ENCODE measurements at regions not wholly inside any gene's neighbourhood (a gene's known extent, or its start where the extent isn't known, plus 50 kb on each side); places are given as distances from the start of the nearest gene placed in this dataset.

DNA sequence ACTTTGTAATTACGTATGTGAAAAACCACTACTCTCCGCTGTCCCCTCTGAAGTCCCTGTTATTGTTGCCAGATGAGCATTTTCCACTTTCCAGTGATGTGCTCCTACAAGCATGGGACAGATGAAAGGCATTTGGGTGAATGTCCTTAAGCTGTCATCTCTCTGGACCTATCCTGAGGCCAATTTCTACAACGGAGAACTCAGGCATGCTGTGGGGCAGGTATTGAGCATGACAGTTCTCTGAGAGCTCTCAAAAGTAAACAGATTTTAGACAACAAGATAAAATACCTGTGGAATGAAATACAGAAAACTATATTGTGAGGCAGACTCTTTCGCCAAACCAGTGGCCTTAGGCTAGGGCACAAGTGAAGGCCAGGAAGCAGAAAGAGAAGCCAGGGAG, 656.5 kb upstream of the NR2F2 start:
- Histone ChIP-seq H3K4me1 (ENCODE audit: insufficient read depth, low read length) (0 out of 2 replicates have a peak, but pooled peaks cover 4% of the 10 kb centered on the region), H3K27me3 (ENCODE audit: insufficient read depth, low read length, poor library complexity) (no peaks in the 10 kb centered on the region), H3K36me3 (ENCODE audit: insufficient read depth, low read length) (no peaks in the 10 kb centered on the region), H3K4me3 (ENCODE audit: low read depth in 1 of 2, low read length in 2 of 2) (no peak overlapping the region), H3K9ac (ENCODE audit: low read depth, low read length) (no peak overlapping the region), H4K20me1 (ENCODE audit: insufficient read depth, low read length) (no peaks in the 10 kb centered on the region), H2AFZ (ENCODE audit: low read depth, low read length) (no peak overlapping the region), H3K4me2 (ENCODE audit: insufficient read depth, low read length) (no peak overlapping the region), H3K27ac (ENCODE audit: low read length) (no peak overlapping the region), H3K9me3 (ENCODE audit: insufficient read depth, low read length, severe bottlenecking) (no peaks in the 10 kb centered on the region), H3K79me2 (ENCODE audit: insufficient read depth, low read length) (no peaks in the 10 kb centered on the region)
- DNase-seq (no peak), ATAC-seq (ENCODE audit: insufficient read depth, low read depth) (no peak)
- TF ChIP-seq, protein P1, sequence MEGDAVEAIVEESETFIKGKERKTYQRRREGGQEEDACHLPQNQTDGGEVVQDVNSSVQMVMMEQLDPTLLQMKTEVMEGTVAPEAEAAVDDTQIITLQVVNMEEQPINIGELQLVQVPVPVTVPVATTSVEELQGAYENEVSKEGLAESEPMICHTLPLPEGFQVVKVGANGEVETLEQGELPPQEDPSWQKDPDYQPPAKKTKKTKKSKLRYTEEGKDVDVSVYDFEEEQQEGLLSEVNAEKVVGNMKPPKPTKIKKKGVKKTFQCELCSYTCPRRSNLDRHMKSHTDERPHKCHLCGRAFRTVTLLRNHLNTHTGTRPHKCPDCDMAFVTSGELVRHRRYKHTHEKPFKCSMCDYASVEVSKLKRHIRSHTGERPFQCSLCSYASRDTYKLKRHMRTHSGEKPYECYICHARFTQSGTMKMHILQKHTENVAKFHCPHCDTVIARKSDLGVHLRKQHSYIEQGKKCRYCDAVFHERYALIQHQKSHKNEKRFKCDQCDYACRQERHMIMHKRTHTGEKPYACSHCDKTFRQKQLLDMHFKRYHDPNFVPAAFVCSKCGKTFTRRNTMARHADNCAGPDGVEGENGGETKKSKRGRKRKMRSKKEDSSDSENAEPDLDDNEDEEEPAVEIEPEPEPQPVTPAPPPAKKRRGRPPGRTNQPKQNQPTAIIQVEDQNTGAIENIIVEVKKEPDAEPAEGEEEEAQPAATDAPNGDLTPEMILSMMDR (IDR thresholded peaks at IDR 0.05; ENCODE audit: borderline replicate concordance, extremely low read depth, low read length, poor library complexity, severe bottlenecking): no peak
- TF ChIP-seq EZH2 (IDR thresholded peaks at IDR 0.05; ENCODE audit: borderline replicate concordance, low read depth, low read length, severe bottlenecking): no peak

DNA sequence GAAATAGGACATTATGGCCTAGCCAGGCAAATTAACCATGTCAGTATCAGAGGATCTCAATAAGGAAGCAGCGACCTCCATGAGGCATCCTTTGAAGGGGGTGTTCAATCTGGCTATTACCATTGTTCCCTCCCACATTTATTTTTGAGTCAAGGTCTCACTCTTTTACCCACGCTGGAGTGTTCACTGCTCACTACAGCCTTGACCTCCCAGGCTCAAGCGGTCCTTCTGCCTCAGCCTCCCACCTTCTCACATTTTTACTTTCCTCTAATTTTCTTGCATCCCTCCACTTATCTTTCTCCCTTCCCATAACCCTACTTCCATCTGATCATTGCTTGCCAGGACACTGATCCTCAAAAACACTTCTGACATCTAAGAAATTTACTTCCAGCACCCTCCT, 654.0 kb upstream of the NR2F2 start:
- TF ChIP-seq, protein P1 (IDR thresholded peaks at IDR 0.05; ENCODE audit: borderline replicate concordance, extremely low read depth, low read length, poor library complexity, severe bottlenecking): no peak
- no peak for TF ChIP-seq EZH2 (IDR thresholded peaks at IDR 0.05; ENCODE audit: borderline replicate concordance, low read depth, low read length, severe bottlenecking)
- H3K79me2 ChIP-seq (ENCODE audit: insufficient read depth, low read length): no peaks in the 10 kb centered on the region
- DNase-seq (no peak), ATAC-seq (ENCODE audit: insufficient read depth, low read depth) (no peak)
- H3K9me3 ChIP-seq (ENCODE audit: insufficient read depth, low read length, severe bottlenecking): no peaks in the 10 kb centered on the region
- no peak overlapping the region for H3K27ac ChIP-seq (ENCODE audit: low read length)
- H3K4me2 ChIP-seq (ENCODE audit: insufficient read depth, low read length): no peak overlapping the region
- no peak overlapping the region for H3K9ac ChIP-seq (ENCODE audit: low read depth, low read length)
- H3K4me1 ChIP-seq (ENCODE audit: insufficient read depth, low read length): no peaks in the 10 kb centered on the region
- no peaks in the 10 kb centered on the region for H3K36me3 ChIP-seq (ENCODE audit: insufficient read depth, low read length)
- no peaks in the 10 kb centered on the region for H4K20me1 ChIP-seq (ENCODE audit: insufficient read depth, low read length)
- H3K4me3 ChIP-seq (ENCODE audit: low read depth in 1 of 2, low read length in 2 of 2): no peak overlapping the region
- no peak overlapping the region for H2AFZ ChIP-seq (ENCODE audit: low read depth, low read length)
- no peaks in the 10 kb centered on the region for H3K27me3 ChIP-seq (ENCODE audit: insufficient read depth, low read length, poor library complexity)

DNA sequence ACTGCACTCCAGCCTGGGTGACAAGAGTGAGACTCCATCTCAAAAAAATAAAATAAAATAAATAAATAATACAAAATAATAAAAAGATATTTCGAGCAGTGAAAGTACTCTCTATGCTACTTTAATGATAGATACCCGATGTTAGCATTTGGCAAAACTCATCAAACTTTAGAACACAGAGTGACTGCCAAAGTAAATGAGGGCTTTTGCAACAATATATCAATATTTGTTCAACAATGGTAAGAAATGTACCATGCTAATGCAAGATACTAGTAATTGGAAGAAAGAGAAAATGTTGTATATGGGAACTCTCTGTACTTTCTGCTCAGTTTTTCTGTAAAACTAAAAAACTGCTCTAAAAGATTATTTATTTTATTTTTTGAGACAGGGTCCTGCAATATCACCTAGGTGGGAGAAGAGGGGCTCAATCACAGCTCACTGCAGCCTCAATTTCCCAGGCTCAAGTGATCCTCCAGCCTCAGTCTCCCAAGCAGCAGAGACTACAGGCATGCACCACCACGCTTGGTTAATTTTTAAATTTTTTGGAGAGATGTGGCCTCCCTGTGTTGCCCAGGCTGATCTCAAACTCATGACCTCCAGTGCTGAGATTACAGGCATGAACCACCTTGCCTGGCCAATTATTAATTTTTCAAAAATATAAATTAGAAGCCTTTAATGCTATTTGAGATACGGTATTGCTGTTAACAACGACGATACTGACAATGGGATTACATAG, 650.5 kb upstream of the NR2F2 start:
- no peak overlapping the region for H3K4me2 ChIP-seq (ENCODE audit: insufficient read depth, low read length)
- H3K4me1 ChIP-seq (ENCODE audit: insufficient read depth, low read length): no peaks in the 10 kb centered on the region
- no peak overlapping the region for H2AFZ ChIP-seq (ENCODE audit: low read depth, low read length)
- H3K36me3 ChIP-seq (ENCODE audit: insufficient read depth, low read length): no peaks in the 10 kb centered on the region
- H3K9me3 ChIP-seq (ENCODE audit: insufficient read depth, low read length, severe bottlenecking): no peaks in the 10 kb centered on the region
- no peak overlapping the region for H3K4me3 ChIP-seq (ENCODE audit: low read depth in 1 of 2, low read length in 2 of 2)
- H3K9ac ChIP-seq (ENCODE audit: low read depth, low read length): no peak overlapping the region
- no peak overlapping the region for H3K27ac ChIP-seq (ENCODE audit: low read length)
- H4K20me1 ChIP-seq (ENCODE audit: insufficient read depth, low read length): no peaks in the 10 kb centered on the region
- no peaks in the 10 kb centered on the region for H3K27me3 ChIP-seq (ENCODE audit: insufficient read depth, low read length, poor library complexity)
- H3K79me2 ChIP-seq (ENCODE audit: insufficient read depth, low read length): no peaks in the 10 kb centered on the region
- DNase-seq: no peak
- TF ChIP-seq EZH2 (IDR thresholded peaks at IDR 0.05; ENCODE audit: borderline replicate concordance, low read depth, low read length, severe bottlenecking): no peak
- TF ChIP-seq, protein P1 (IDR thresholded peaks at IDR 0.05; ENCODE audit: borderline replicate concordance, extremely low read depth, low read length, poor library complexity, severe bottlenecking): no peak
- no peak for ATAC-seq (ENCODE audit: insufficient read depth, low read depth)
